H1 (cell line): ENCODE measurements at regions not wholly inside any gene's neighbourhood (a gene's known extent, or its start where the extent isn't known, plus 50 kb on each side); places are given as distances from the start of the nearest gene placed in this dataset.

ENCODE experiments used
- GABPA ChIP-seq: IDR thresholded peaks from 2 replicates; pipeline ENCODE4 v1.6.1; 2011; ENCODE audit warnings: mild to moderate bottlenecking, low read length, moderate library complexity, borderline replicate concordance; ENCODE audit not compliant: insufficient read depth
- RAD21 ChIP-seq, 2 experiments: IDR thresholded peaks in 1 of 2; conservative IDR thresholded peaks in 1 of 2; 2 replicates each; pipeline ENCODE4 v1.6.1; 2011; ENCODE audit warnings: low read depth in 2 of 2, low read length in 2 of 2, improper control_type of control experiment in 1 of 2, inconsistent platforms in 1 of 2, mild to moderate bottlenecking in 1 of 2, moderate library complexity in 1 of 2

DNA sequence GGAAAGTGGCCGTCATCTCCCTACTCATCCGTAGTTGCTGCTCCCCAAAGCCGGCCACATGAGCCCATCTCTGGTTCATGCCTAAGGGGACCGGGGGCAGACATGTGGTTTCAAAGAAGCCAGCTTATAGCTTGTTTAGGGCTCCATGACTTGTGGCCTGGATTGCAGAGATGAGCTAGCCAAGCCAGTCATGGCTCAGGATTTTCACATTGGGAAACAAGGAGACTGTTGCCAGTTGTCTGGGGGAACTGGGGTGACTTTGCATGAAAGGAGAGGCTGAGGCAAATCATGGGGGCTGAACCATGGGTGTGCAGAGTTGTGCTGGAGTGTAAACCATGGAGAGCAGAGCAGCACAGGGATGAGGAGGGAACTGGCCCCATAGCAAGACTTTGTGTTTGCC, 183.0 kb upstream of the APCDD1 start (continued):
- TF ChIP-seq GABPA: no peak
- no peak for TF ChIP-seq RAD21 (IDR thresholded peaks at IDR 0.05 in 1 of 2, conservative IDR thresholded peaks at IDR 0.05 in 1 of 2; ENCODE audit: low read depth in 2 of 2, low read length in 2 of 2)
